ENCODE measurements at regions not wholly inside any gene's neighbourhood (a gene's known extent, or its start where the extent isn't known, plus 50 kb on each side); places are given as distances from the start of the nearest gene placed in this dataset.
"Not testable (repeated sequence)": the region's sequence is repeated elsewhere in the genome, so short reads cannot be mapped to it uniquely, and the experiment has no call there.

DNA sequence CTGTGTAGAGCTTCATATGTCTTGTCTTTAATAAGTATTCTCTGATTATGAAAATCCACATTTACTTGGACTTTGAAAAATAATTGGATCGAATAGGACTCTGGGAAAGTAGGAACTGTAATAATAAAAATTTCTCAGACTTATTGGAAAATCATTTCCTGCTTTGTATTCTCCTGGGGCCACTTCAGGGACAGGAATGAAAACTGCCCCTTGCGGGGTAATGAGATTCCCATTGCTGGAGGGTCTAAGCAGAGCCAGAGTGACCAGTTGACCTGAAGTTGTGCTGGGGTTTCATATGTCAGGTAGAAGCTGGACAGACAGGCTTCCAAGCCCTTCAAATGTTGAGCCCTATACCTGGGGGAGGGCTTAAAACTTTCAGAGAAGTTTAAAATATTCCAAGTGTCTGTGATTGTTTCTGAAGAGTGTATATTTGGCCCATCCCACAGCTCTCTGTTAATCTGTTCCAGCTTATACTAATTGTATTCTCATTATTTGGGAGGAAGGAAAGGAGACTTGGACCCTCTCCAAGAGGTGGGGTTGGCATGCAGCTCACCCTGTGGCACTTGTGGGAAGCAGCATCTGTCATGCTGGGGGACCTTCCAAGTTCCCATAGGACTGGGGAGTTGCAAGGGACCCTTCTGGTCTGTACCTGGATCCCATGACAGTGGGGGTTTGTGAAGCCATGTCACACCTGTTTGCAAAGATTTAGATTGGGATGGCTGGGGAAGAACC, 268.7 kb upstream of the ATP5MC3 start:
- no peak for DNase-seq

DNA sequence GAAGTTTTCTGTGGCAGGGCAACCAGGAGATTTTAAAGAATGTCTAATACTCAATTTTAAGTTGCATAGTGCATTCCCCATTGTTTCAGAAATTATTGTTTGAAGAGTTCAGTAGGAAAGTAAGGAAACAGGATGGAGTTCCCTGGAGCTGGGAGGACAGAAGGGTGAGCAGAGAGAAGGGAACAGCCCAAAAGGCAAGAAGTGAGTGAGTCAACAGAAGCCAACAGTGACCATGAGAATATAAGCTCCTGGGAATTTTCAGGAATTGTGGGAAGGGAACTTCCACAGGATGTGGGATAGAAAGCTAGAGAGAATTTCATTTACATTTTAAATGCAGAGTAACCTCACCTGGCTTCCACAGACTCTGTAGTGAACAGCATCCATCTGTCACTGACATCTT, 268.1 kb upstream of the ATP5MC3 start:
- DNase-seq = no peak

DNA sequence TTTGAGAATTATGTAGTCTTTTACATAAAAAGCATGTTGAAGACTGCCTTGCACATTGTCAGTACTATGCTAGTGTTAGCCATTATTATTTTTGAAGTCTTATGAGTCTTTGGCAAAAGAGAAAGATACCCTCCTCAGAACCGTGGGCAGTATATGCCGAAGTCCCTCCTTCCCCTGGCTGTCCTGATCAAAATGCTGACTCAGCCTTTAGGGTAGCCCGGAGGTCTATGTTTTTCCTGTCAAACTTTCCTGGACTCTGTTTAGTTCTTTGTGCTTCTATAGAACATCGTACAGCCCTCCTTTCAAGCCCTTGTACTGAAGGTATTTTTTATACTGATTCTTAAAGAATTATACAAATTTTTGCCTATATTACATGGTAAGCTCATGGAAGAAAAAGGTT, 264.7 kb upstream of the ATP5MC3 start:
- no peak for DNase-seq

DNA sequence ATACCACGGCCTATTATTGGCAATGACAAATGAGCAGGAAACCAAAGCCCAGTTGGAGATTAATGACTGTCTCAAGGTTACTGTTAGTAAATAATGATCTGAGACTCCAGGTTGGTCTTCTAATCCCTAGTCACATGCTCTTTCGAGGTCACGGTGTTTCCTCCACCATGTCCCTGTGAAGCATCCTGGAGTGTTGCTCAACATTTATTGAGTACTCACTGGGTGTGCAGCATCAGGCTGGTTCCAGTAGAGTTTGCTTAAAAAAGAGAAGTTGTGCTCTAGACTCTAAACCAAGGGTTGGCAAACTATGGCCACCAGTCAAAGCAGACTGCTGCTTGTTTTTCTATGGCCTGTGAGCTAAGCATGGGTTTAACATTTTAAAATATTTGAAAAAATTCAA, 263.8 kb upstream of the ATP5MC3 start:
- DNase-seq = no peak

DNA sequence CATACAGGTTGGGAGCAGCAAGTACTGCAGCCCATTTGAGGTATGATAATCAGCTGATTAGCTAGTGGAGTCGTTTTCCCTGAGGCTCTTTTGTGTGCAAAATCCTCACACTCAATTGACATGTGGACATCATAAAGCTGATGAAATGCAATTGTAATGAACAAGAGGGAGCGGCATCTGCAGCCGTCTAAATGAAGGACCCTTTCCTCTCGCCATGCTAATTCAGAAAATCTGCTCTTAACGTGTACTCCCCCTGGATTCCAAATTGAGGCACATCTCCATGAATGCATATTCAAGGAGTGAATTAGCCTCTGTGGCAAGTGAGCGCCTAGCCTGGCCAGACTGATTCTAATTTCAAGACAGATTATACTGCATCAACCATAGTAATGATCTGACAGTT, 260.9 kb upstream of the ATP5MC3 start:
- DNase-seq = no peak

DNA sequence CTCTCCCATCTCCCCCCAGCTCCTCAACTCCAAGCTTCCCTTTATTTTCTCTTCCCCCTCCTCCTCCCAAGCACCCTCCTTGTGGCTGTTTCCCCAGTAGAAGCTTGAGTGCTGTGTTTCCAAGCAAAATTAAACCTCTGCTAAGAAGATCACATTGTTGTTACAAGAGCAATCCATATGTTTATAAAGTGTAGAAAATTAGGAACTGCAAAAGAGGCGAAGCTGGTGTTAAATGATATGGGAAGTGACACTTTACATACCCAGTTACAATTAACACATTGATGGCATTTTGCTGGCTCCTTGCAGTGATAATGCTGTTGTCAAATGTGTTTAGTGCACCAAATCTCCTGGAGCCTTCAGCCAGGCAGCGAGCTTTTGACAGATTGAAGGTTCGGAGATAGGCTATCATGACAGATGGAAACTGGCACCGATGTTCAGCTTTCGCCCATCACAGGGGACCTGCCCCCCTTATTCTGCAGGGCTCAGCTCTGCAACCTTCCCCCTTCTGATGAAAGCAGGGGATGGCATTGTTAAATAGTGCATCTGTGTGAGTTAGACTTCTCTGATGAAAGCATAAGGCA, 259.8 kb upstream of the ATP5MC3 start:
- no peak for DNase-seq

DNA sequence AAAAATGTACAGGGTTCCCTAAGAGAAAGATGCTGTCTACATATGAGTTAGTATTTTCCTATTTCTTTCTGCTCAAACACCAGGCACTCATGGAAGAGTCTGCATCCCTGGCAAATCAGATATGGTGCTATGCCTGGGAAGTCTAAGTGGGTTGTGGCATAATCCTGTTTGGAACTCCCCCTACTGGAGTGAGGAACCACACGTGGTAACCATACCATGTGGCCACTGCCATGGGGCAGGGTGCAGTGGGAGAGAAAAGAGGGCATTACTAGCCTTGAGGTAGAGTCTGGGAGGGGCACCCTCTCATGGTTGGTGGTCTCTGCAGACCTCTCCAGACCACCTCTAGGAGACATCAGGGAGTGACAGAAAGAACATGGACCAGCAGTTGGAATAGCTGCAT, 257.9 kb upstream of the ATP5MC3 start:
- DNase-seq = no peak

DNA sequence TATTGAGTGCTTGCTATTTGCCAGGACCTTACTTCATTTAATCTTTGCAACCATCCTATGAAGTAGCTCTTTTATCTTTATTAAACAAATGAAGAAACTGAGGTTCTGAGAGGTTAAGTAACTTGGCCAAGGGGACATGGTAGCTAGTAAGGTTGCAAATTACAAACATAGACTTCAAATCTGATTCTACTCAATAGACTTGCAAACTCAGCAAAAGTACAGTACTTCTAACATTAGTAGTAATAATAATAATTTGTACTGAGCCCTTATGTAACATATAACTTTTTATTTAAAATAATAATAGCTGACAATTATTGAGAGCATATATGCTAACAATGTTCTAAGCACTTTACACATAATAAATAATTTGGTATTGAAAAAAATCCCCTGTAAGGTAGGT, 255.7 kb upstream of the ATP5MC3 start:
- no peak for DNase-seq

DNA sequence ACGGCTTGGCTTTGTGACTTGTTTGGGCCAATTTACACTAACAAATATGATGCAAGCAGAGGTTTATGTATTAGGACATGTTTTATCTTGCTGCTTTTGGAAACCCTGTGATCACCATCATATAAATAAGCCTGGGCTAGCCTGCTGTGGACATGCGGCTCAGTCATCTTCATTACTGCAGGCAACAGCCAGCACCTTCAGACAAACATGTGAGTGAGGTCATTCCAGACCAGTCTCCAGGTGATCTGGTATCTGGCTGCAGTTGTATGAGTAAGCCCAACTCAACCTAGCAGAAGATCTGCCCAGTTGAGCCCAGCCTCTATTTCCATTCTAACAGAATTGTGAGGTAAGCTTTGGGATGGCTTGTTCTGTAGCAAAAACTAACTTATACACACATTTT, 254.6 kb upstream of the ATP5MC3 start:
- no peak for DNase-seq

DNA sequence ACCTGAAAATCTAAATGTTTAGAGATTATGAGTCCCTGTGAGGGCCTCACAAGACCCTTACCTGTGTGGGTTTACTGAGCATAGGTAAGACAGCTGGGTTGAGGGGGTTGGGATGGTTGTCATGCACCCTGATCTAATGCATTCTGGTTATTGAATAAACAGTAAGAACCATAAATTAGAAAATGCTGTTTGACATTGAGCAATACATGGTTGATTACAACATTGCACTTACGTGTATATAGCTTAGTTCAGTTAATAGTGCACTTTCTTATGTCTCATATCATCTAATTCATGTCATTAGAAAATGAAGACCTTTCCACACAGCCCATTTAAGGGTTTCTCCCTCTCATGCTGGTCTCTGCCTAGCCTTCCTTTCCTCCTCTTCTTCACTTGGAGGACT, 253.5 kb upstream of the ATP5MC3 start:
- DNase-seq = no peak

DNA sequence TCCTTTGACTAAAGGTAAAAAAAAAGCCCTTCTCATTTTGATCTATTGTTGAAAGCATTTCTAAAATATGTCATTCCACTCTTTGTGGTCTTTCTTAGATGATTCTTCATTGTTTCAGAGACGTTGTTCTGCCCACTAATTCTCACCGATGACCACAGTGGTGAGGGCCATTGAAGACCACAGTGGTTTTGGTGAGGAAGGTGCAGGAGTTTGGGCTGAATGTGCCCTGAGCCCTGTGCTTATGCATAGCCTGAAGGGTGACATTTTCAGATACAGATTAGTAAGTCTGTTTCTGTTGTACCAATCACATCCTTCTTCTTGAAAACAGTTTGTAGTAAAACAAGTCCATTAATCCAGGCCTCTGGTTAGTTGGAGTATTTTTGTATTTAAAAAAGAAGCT, 251.3 kb upstream of the ATP5MC3 start:
- no peak for DNase-seq

DNA sequence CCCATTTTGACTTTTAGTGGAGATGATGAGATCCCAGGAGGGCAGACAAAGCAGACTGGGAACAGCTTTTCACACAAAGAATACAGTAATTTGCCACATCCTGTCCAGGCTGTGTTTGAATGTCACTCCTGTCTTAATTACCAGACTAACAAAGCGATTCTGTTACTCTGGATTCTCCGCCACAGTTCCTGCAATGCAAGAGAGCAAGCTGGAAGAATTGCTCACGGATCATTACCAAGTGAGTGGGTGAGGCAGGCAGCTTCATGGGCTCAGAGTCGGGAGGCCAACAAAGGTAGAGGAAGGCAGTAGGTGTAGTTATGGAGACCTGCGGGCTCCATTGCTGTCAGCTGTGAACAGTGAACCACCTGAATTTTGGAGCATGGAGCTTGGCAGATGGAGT, 250.5 kb upstream of the ATP5MC3 start:
- no peak for DNase-seq

DNA sequence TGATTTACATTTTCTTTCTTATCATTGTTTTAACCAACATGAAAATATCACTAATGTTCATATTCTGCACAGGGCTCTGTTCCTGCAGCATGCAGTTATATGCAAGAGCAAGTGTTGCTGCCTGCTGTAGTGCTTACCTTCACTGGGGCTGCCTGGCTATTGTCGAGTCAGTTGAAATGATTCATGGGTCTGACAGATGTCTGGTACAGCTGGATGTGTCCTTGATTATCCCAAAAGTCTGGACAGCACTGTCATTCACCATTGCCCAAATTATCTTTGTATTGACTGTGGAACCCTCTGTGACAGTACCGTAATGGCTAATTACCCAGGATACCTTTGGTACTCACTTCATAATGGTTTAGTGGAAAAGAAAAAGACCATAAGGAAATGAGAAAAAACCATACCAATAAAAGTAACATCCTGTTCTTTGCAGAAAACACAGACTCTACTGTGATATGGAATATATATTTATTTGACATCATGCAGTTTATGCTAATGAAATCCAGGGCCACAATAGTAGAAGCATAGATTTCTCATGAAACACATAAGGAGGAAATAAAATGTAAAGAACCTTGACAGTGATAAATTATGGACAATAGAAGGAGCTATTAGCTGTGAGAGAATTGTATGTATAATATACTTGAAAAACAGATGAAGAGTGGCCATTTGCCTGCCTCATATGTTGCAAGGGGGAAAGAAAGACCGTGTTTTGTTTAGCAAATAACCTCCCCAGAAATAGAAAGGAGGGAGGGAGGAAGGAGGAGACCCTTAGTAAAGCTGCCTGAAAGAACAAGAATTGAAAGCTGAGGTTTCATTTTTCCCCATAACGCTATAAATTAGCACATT, 249.8 kb upstream of the ATP5MC3 start:
- DNase-seq = no peak

DNA sequence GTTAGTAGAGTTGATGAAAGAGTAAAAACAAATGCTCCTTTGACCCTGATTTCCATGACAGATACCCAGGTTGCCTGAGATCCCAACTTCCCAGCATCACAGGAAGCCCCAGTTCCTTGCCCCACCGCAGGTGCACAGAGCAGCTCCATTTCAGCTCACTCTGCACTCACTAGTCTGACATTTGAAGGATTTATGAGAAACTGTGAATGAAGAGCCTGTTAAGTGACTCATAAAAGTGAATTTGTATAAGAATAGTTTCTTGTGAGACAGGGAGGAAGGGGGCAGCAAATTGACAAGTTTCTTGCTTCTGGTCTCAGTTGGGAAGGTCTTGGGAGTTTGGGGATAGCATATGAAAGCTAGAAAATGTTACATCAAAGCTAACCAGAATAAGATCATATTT, 248.7 kb upstream of the ATP5MC3 start:
- no peak for DNase-seq

DNA sequence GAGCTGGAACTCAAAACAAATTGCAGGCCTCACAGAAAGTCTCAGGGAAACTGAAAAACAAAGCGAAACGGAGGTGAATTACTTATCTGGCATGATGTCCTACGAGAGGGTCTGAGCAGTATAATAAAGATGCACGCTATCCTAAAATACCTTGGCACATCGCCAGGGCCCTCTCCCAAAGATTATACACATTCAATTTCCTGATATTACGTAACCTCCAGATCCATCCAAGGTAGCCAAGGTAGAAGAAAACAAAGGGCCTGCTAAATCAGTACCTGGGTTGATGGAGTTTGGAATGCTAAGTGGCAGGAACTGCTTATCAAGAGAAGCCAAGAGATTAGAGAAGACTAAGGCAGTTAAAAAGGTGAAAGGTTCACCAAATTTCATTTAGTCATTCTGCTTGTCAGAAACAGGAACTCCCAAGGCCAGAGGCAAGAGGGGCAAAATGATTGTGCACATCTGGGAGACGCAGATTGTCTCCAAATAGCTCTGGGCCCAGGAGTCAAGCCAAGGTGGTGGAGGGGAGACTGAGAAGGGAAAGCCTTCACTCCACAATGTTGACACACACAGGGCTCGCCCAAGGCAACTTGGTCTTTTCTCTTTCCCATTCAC, 236.8 kb upstream of the ATP5MC3 start:
- no peak for DNase-seq

DNA sequence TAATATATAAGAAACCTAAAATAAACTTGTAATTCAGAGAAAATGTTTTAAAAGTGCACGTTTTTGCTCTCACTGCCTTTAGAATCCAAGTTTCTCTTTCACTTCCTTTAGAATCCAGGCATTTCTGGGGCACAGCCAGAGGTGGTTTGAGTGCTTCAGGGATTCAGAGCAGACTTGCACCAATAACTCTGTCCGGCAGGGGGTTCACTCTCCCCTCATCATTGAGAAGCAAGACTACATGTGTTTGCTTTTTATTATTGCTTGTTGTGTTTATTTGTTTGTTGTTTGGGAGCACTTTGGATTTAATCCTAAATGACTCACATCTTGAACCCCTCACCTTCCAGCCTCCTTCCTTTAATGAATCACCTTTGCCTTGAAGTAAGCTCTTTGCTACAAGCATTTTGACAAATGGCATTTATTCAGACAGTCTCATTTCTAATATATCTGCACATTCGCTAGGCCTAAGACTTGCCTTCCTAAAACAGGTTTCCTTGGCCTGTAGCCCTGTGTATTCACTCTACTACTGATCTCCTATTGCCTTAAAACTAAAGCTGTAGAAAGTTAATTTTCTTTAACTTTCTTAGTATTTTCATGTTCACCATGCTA, 233.5 kb upstream of the ATP5MC3 start:
- DNase-seq = no peak

DNA sequence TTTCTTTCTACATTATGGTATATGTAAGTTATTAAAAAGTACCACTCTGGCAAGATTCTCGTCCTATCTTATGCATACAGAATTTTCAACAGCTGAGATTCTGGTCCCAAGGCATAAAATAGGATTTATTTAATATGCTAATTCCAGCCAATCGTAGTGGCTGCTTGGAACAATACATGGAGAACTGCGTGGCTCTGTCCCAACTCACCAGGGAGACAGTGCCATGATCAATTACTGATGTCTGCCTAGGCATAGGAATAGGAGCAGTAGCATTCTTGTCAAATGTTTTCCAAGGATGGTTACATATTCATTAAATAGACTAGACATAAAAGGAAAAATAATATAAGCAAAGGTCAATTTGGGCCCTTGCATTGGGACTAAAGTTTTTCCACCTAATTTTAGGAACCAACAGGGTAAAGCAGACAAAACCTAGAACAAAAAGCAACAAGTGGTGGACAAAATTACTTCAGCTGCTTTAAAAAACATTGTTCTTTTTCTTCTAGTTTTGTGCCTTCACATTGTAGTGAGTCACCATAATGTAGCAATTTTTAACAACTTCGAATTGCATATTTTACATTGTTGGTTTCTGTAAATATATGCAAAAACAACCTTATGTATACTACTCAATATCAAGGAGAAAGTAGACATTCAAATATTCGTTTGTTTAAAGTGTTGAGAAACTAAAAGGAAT, 232.8 kb upstream of the ATP5MC3 start:
- DNase-seq = no peak

DNA sequence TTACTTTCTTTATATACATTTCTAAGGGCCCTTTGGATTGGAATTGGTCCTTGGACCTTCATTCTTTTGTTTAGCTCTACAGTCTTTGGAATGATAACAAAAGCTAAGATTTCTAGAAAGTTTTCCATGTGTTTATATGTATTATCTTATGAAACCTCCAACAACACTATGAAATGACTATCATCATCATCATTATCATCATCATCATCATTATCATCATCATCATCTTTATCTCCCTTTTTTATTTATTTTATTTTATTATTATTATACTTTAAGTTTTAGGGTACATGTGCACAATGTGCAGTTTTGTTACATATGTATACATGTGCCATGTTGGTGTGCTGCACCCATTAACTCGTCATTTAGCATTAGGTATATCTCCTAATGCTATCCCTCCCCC, 229.4 kb upstream of the ATP5MC3 start:
- not testable (repeated sequence) for DNase-seq

DNA sequence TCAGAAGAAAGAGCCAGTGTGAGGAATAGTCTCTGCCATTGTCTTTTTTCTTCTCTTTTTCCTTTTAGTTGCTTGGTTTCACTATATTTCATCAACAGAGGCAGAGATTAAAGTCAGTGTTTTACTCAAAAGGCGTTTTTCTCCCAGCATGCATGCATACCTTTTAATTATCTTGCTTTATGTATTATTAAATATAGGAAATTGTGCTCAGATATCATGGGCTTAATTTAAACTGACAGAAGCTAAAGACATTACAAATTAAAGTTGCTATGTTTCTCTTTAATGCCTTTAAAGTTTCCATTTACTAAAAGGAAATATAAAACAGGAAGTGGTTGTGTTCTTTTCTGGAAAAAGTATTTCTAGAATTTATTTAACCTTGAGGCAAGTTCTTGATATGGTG, 223.3 kb upstream of the ATP5MC3 start:
- DNase-seq = no peak

DNA sequence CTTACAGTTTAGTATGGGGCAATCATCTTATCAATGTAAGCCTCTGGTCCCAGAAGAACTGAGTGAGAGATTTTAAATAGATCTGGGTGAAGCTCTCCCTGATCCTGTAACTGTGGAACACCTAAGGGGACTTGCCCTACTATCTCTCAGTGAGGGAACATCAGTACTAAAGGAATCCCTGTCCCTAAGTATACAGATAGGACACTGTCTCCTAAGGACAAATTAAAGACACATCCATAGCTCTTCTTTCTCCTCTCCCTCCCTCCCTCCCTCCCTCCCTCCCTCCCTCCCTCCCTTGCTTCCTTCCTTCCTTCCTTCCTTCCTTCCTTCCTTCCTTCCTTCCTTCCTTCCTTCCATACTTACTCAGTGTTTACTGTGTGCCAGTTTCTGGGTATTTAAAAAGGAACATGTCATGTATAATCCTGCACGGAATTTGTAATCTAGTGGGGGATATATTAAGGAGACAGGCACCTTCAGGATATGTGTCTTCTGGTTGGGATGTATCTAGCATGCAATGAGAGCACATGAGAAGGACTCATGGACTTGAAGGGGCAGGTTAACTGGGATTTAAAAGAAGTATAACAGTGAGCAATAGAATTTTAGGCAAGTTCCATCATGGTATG, 222.2 kb upstream of the ATP5MC3 start:
- no peak for DNase-seq

DNA sequence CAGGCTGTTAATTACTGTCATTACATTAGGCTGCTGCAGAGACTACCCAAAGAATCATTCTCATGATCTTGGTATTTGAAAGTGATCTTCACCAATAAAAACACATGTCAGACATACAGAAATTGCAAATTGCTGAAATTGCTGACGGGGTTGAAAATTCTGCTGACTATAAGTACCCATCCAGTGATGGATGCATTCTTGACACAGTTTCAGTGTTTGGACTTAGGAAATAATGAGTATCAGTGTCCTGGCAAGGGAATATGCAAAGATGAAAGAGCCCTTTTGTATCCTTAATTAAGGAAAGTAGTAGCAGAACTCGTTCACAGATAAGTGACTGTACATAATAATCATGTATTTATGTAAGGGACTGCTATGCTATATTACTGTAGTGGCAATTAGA, 221.1 kb upstream of the ATP5MC3 start:
- DNase-seq = no peak

DNA sequence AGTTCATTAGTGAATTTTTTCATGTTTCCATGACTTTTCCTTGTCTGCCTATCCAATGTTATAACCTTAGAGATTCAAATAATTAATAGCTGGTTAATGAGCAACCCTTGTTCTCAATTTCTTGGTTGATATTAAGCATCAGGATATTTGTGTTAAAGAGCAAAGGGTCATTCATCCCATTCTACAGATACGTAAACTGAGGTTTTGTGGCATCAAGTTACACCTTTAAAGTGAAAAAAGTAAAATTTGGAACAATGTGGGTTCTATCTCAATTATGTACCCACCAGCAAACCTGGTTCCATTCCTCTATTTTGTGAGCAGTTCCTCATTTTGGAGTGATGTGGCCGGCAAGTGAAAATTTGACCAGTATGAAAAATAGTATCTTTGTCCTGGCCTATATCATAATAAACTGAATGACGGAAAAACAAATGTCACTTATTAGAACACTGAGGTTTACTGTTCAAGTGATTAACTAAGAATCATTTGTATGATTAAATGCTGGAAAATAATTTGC, 220.5 kb upstream of the ATP5MC3 start:
- no peak for DNase-seq

Data from stimulated activated naive CD4-positive, alpha-beta T cell (primary cell).